GM18508 (cell line): ENCODE measurements at regions not wholly inside any gene's neighbourhood (a gene's known extent, or its start where the extent isn't known, plus 50 kb on each side); places are given as distances from the start of the nearest gene placed in this dataset.
A peak's percentile ranks its signal among the peaks of the same experiment; 100 is the strongest.

ENCODE experiments used
- ATAC-seq: cut with Tn5 transposase; IDR thresholded peaks from one replicate; pipeline ENCODE4 v1.9.1; 2021; ENCODE audit warnings: moderate number of reproducible peaks; ENCODE audit not compliant: insufficient read depth, unreplicated experiment

- ATAC-seq = peak; percentile 76
Observed at GRCh38 chr3:152051501-152052404, 178.3 kb downstream of the SUCNR1 start.

GRCh38 chr3:152053866-152054265 lies 180.4 kb downstream of the SUCNR1 start:
- no peak for ATAC-seq

GRCh38 chr3:152054315-152054714 lies 180.9 kb downstream of the SUCNR1 start:
- ATAC-seq = no peak

GRCh38 chr3:152056073-152056472 lies 182.6 kb downstream of the SUCNR1 start:
- ATAC-seq = no peak

GRCh38 chr3:152056481-152056880 lies 183.0 kb downstream of the SUCNR1 start:
- no peak for ATAC-seq

GRCh38 chr3:152056987-152057386 lies 183.5 kb downstream of the SUCNR1 start:
- ATAC-seq = no peak

- ATAC-seq = no peak
Observed at GRCh38 chr3:152058856-152059255, 185.4 kb downstream of the SUCNR1 start.

- no peak for ATAC-seq
Observed at GRCh38 chr3:152060701-152061100, 187.3 kb downstream of the SUCNR1 start.

GRCh38 chr3:152061296-152061695 lies 187.9 kb downstream of the SUCNR1 start:
- ATAC-seq = no peak

- no peak for ATAC-seq
Observed at GRCh38 chr3:152069871-152070270, 196.4 kb downstream of the SUCNR1 start.

- ATAC-seq = no peak
Observed at GRCh38 chr3:152071315-152071714, 197.4 kb upstream of the MBNL1 start.

GRCh38 chr3:152071924-152072323 lies 196.8 kb upstream of the MBNL1 start:
- ATAC-seq = no peak

- no peak for ATAC-seq
Observed at GRCh38 chr3:152073267-152073666, 195.5 kb upstream of the MBNL1 start.

- ATAC-seq = no peak
Observed at GRCh38 chr3:152076148-152076547, 192.6 kb upstream of the MBNL1 start.

GRCh38 chr3:152079980-152080379 lies 188.7 kb upstream of the MBNL1 start:
- no peak for ATAC-seq

GRCh38 chr3:152083135-152083534 lies 185.6 kb upstream of the MBNL1 start:
- ATAC-seq = no peak

- no peak for ATAC-seq
Observed at GRCh38 chr3:152084441-152085158, 184.1 kb upstream of the MBNL1 start.

GRCh38 chr3:152087153-152087552 lies 181.6 kb upstream of the MBNL1 start:
- ATAC-seq = no peak

GRCh38 chr3:152089528-152089927 lies 179.2 kb upstream of the MBNL1 start:
- ATAC-seq = no peak

- no peak for ATAC-seq
Observed at GRCh38 chr3:152091725-152092124, 177.0 kb upstream of the MBNL1 start.

GRCh38 chr3:152093901-152094300 lies 174.8 kb upstream of the MBNL1 start:
- no peak for ATAC-seq
